ENCODE measurements at regions not wholly inside any gene's neighbourhood (a gene's known extent, or its start where the extent isn't known, plus 50 kb on each side); places are given as distances from the start of the nearest gene placed in this dataset.

- no peak overlapping the region for H3K4me3 ChIP-seq (ENCODE audit: low read length)
- TF ChIP-seq, protein P1, sequence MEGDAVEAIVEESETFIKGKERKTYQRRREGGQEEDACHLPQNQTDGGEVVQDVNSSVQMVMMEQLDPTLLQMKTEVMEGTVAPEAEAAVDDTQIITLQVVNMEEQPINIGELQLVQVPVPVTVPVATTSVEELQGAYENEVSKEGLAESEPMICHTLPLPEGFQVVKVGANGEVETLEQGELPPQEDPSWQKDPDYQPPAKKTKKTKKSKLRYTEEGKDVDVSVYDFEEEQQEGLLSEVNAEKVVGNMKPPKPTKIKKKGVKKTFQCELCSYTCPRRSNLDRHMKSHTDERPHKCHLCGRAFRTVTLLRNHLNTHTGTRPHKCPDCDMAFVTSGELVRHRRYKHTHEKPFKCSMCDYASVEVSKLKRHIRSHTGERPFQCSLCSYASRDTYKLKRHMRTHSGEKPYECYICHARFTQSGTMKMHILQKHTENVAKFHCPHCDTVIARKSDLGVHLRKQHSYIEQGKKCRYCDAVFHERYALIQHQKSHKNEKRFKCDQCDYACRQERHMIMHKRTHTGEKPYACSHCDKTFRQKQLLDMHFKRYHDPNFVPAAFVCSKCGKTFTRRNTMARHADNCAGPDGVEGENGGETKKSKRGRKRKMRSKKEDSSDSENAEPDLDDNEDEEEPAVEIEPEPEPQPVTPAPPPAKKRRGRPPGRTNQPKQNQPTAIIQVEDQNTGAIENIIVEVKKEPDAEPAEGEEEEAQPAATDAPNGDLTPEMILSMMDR (conservative IDR thresholded peaks at IDR 0.05; ENCODE audit: low read depth, low read length), result no peak
- DNase-seq (ENCODE audit: low read depth), result no peak
Observed at GRCh38 chr1:83615370-83615769, 383.6 kb downstream of the TTLL7 start.

DNA sequence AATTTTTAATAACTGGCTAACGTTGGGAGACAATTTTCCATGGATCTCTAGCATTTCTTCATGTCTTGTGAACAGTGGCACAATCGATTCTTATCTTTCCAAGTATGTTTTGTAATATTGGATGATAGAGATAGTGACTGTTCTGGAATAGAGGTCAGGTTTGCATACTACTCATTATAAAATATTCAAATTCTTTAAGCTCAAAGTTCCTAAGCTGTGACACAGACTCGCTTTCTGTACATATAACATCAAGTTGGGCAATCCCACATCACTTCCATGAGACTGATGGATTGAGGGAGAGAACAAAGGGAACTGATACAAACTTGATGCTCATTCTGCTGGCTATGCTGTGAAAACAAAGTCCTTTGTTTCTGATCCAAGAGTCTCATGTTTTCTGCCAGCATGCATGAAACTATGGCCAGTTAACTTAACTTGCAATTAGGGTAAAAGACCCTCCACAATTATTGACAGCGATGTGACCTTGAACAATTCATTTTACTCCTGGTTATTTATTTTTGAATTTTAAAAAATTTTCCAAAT, 392.4 kb downstream of the TTLL7 start:
- TF ChIP-seq, protein P1 (conservative IDR thresholded peaks at IDR 0.05; ENCODE audit: low read depth, low read length), result no peak
- no peak for DNase-seq (ENCODE audit: low read depth)
- H3K4me3 ChIP-seq (ENCODE audit: low read length), result no peak overlapping the region

DNA sequence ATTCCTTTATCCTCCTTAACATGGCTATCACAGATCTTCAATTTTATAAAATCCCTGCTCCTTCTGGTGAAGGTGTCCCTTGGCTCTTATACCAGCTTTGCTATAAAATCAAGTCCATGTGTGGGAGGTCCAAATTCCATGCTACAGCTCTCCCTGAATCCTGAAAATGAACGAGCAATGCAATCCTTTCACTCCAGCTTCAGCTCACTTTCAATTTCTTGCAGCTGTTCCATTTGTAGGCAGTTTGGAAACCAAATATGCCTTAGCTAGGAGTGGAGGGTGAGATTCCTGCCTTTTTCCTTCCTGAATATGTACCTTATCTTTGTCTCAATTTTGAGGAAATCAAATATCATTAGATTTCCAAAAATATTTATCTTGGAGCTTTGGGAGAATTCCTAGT, 402.6 kb downstream of the TTLL7 start:
- no peak for DNase-seq (ENCODE audit: low read depth)
- H3K4me3 ChIP-seq (ENCODE audit: low read length), result no peak overlapping the region
- TF ChIP-seq, protein P1 (conservative IDR thresholded peaks at IDR 0.05; ENCODE audit: low read depth, low read length), result no peak

- TF ChIP-seq, protein P1 (conservative IDR thresholded peaks at IDR 0.05; ENCODE audit: low read depth, low read length), result no peak
- no peak for DNase-seq (ENCODE audit: low read depth)
- no peak overlapping the region for H3K4me3 ChIP-seq (ENCODE audit: low read length)
Observed at GRCh38 chr1:83593073-83593472, 405.9 kb downstream of the TTLL7 start.

DNA sequence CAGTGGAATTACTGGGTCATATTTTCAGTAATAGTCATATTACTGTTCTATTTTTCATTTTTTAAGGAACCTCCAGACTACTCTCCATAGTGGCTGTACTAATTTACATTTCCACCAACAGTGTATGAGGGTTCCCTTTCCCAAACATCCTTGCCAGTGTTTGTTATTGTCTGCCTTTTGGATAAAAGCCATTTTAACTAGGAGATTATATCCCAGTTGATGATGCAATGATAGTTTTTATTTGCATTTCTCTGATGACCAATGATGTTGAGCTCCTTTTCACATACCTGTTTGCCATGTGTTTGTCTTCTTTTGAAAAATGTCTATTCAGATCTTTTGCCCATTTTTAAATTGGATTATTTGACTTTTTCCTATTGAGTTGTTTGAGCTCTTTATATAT, 410.8 kb downstream of the TTLL7 start:
- TF ChIP-seq, protein P1 (conservative IDR thresholded peaks at IDR 0.05; ENCODE audit: low read depth, low read length), result no peak
- H3K4me3 ChIP-seq (ENCODE audit: low read length), result no peak overlapping the region
- DNase-seq (ENCODE audit: low read depth), result no peak

GRCh38 chr1:83583351-83584014, 415.4 kb downstream of the TTLL7 start:
- DNase-seq (ENCODE audit: low read depth), result no peak
- TF ChIP-seq, protein P1 (conservative IDR thresholded peaks at IDR 0.05; ENCODE audit: low read depth, low read length), result no peak
- H3K4me3 ChIP-seq (ENCODE audit: low read length), result no peak overlapping the region

DNA sequence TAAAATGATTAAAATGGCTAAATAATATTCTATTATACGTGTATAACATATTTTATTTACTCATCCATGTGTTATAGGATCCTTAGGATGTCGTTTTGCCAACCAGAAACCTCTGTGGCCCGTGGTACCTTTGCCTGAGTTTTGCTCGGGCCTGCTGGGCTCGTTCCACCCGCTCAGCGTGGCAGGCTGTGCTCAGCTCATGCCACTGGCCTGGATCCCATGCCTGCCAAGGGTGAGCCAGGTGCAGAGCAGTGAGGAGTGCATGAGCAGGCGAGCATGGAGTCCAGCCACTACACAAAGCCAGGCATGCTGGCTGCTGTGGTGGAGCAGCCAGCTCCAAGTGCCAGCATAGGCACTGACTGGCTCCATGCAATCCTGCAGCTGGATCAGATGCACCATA, 417.2 kb downstream of the TTLL7 start:
- TF ChIP-seq, protein P1 (conservative IDR thresholded peaks at IDR 0.05; ENCODE audit: low read depth, low read length), result no peak
- no peak overlapping the region for H3K4me3 ChIP-seq (ENCODE audit: low read length)

More for the DNA sequence above, 417.2 kb downstream of the TTLL7 start:
- no peak for DNase-seq (ENCODE audit: low read depth)

Data from retinal pigment epithelial cell (primary cell).